ENCODE measurements at regions not wholly inside any gene's neighbourhood (a gene's known extent, or its start where the extent isn't known, plus 50 kb on each side); places are given as distances from the start of the nearest gene placed in this dataset.

GRCh38 chr12:115504306-115505290, 772.9 kb downstream of the MED13L start:
- DNase-seq, result peak; percentile 15

- DNase-seq, result no peak
Observed at GRCh38 chr12:115500872-115501271, 776.6 kb downstream of the MED13L start.

- no peak for DNase-seq
Observed at GRCh38 chr12:115495300-115495699, 782.2 kb downstream of the MED13L start.

- DNase-seq, result no peak
Observed at GRCh38 chr12:115492553-115492952, 784.9 kb downstream of the MED13L start.

GRCh38 chr12:115491511-115492250, 785.8 kb downstream of the MED13L start:
- no peak for DNase-seq

GRCh38 chr12:115489253-115489652, 788.2 kb downstream of the MED13L start:
- no peak for DNase-seq

- no peak for DNase-seq
Observed at GRCh38 chr12:115485967-115486366, 791.5 kb downstream of the MED13L start.

GRCh38 chr12:115485503-115485902, 792.0 kb downstream of the MED13L start:
- no peak for DNase-seq

- DNase-seq, result no peak
Observed at GRCh38 chr12:115482943-115483342, 794.5 kb downstream of the MED13L start.

GRCh38 chr12:115481141-115481540, 796.4 kb downstream of the MED13L start:
- no peak for DNase-seq

GRCh38 chr12:115478505-115478904, 794.5 kb upstream of the TBX3 start:
- DNase-seq, result no peak

- no peak for DNase-seq
Observed at GRCh38 chr12:115474539-115475353, 790.8 kb upstream of the TBX3 start.

GRCh38 chr12:115473257-115473956, 789.4 kb upstream of the TBX3 start:
- no peak for DNase-seq

GRCh38 chr12:115472852-115473251, 788.9 kb upstream of the TBX3 start:
- DNase-seq, result no peak

- DNase-seq, result no peak
Observed at GRCh38 chr12:115470977-115471376, 787.0 kb upstream of the TBX3 start.

- DNase-seq, result no peak
Observed at GRCh38 chr12:115470526-115470925, 786.6 kb upstream of the TBX3 start.

- DNase-seq, result no peak
Observed at GRCh38 chr12:115468087-115468510, 784.1 kb upstream of the TBX3 start.

- DNase-seq, result no peak
Observed at GRCh38 chr12:115467531-115467930, 783.6 kb upstream of the TBX3 start.

- DNase-seq, result peak; percentile 13
Observed at GRCh38 chr12:115466076-115466475, 782.1 kb upstream of the TBX3 start.

- no peak for DNase-seq
Observed at GRCh38 chr12:115464661-115465060, 780.7 kb upstream of the TBX3 start.

- no peak for DNase-seq
Observed at GRCh38 chr12:115464111-115464581, 780.2 kb upstream of the TBX3 start.

GRCh38 chr12:115461401-115461800, 777.4 kb upstream of the TBX3 start:
- no peak for DNase-seq

All from fibroblast of skin of scalp (primary cell).